ENCODE measurements at regions not wholly inside any gene's neighbourhood (a gene's known extent, or its start where the extent isn't known, plus 50 kb on each side); places are given as distances from the start of the nearest gene placed in this dataset.

- CTCF ChIA-PET = no interaction called here
- no peak overlapping the region for H3K4me3 ChIP-seq (replicated peaks in 1 of 3; ENCODE audit: insufficient read depth in 1 of 3, low read depth in 1 of 3, low read length in 3 of 3)
- H4K20me1 ChIP-seq (replicated peaks; ENCODE audit: control insufficient read depth, extremely low read depth, insufficient read depth, low read length) = no peaks in the 10 kb centered on the region
- FAIRE-seq (no peak), DNase-seq (ENCODE audit: low read depth, low spot score) (no peak)
- no TSS peak for BruUV-seq (replicated peaks)
- H3K4me1 ChIP-seq (ENCODE audit: control insufficient read depth, extremely low read depth, insufficient read depth, low read length) = peaks cover 14% of the 10 kb centered on the region
- POLR2A ChIA-PET = no interaction called here
- no peaks in the 10 kb centered on the region for H3K36me3 ChIP-seq (ENCODE audit: control insufficient read depth in 2 of 2, extremely low read depth in 1 of 2, insufficient read depth in 2 of 2, low read length in 2 of 2)
- TF ChIP-seq EZH2 (IDR thresholded peaks at IDR 0.05; ENCODE audit: borderline replicate concordance, low read depth, low read length, severe bottlenecking) = no peak
- H3K4me2 ChIP-seq (ENCODE audit: insufficient read depth, low read length) = no peak overlapping the region
- no peak overlapping the region for H3K27ac ChIP-seq (ENCODE audit: insufficient read depth, low read depth, low read length)
- dilution Hi-C loops (cut with MboI; ENCODE audit: extremely low pct_ligation_motif_present, low sequenced_read_pairs) (no loop called here), intact Hi-C loops (cut with micrococcal nuclease) (loop anchor here (1.0 kb wide), 1 partner anchor 75 kb away; no protein-coding TSS in a partner anchor)
- no peaks in the 10 kb centered on the region for H3K9me3 ChIP-seq (replicated peaks; ENCODE audit: control insufficient read depth, insufficient read depth, low read length)
- H3K79me2 ChIP-seq (ENCODE audit: control insufficient read depth, insufficient read depth, low read length) = no peaks in the 10 kb centered on the region
- H3K27me3 ChIP-seq (ENCODE audit: control insufficient read depth in 2 of 2, insufficient read depth in 2 of 2, low read length in 2 of 2) = no peaks in the 10 kb centered on the region
- H3K9ac ChIP-seq (replicated peaks; ENCODE audit: extremely low read depth, insufficient read depth, low read length) = no peak overlapping the region
- H3K9me1 ChIP-seq (replicated peaks; ENCODE audit: control insufficient read depth, extremely low read depth, insufficient read depth, low read length) = no peaks in the 10 kb centered on the region
- H2AFZ ChIP-seq (ENCODE audit: low read depth, low read length) = no peak overlapping the region
Measured at GRCh38 chr2:128396946-128397345, 78.3 kb upstream of the HS6ST1 start.

GRCh38 chr2:128399256-128399655, 80.6 kb upstream of the HS6ST1 start:
- Histone ChIP-seq H2AFZ (ENCODE audit: low read depth, low read length) (no peak overlapping the region), H3K27ac (ENCODE audit: insufficient read depth, low read depth, low read length) (no peak overlapping the region)

More at GRCh38 chr2:128399256-128399655, 80.6 kb upstream of the HS6ST1 start:
- no TSS peak for BruUV-seq (replicated peaks)
- dilution Hi-C loops (cut with MboI; ENCODE audit: extremely low pct_ligation_motif_present, low sequenced_read_pairs) = no loop called here
- DNase-seq (ENCODE audit: low read depth, low spot score) (no peak), FAIRE-seq (no peak)
- intact Hi-C loops (cut with micrococcal nuclease) = no loop called here
- ChIA-PET CTCF (no interaction called here), POLR2A (no interaction called here)
- Histone ChIP-seq H3K27me3 (ENCODE audit: control insufficient read depth in 2 of 2, insufficient read depth in 2 of 2, low read length in 2 of 2) (no peaks in the 10 kb centered on the region), H3K79me2 (ENCODE audit: control insufficient read depth, insufficient read depth, low read length) (no peaks in the 10 kb centered on the region), H4K20me1 (replicated peaks; ENCODE audit: control insufficient read depth, extremely low read depth, insufficient read depth, low read length) (no peaks in the 10 kb centered on the region), H3K9ac (replicated peaks; ENCODE audit: extremely low read depth, insufficient read depth, low read length) (no peak overlapping the region), H3K36me3 (ENCODE audit: control insufficient read depth in 2 of 2, extremely low read depth in 1 of 2, insufficient read depth in 2 of 2, low read length in 2 of 2) (no peaks in the 10 kb centered on the region), H3K9me1 (replicated peaks; ENCODE audit: control insufficient read depth, extremely low read depth, insufficient read depth, low read length) (no peaks in the 10 kb centered on the region), H3K9me3 (replicated peaks; ENCODE audit: control insufficient read depth, insufficient read depth, low read length) (no peaks in the 10 kb centered on the region), H3K4me1 (ENCODE audit: control insufficient read depth, extremely low read depth, insufficient read depth, low read length) (peaks cover 14% of the 10 kb centered on the region), H3K4me3 (replicated peaks in 1 of 3; ENCODE audit: insufficient read depth in 1 of 3, low read depth in 1 of 3, low read length in 3 of 3) (no peak overlapping the region), H3K4me2 (ENCODE audit: insufficient read depth, low read length) (no peak overlapping the region)
- no peak for TF ChIP-seq GATA2 (IDR thresholded peaks at IDR 0.05; ENCODE audit: insufficient read depth, insufficient read length, low read depth, low read length)
- TF ChIP-seq CTCF (IDR thresholded peaks at IDR 0.05; ENCODE audit: extremely low read depth in 1 of 2, insufficient read depth in 1 of 2, low read depth in 1 of 2, low read length in 2 of 2) = no peak
- no peak for TF ChIP-seq JUN (IDR thresholded peaks at IDR 0.05; ENCODE audit: borderline replicate concordance, insufficient read depth, insufficient read length, low read depth)
- TF ChIP-seq EZH2 (IDR thresholded peaks at IDR 0.05; ENCODE audit: borderline replicate concordance, low read depth, low read length, severe bottlenecking) = no peak
- no peak for TF ChIP-seq FOS (IDR thresholded peaks at IDR 0.05; ENCODE audit: borderline replicate concordance, insufficient read depth, low read length)
- TF ChIP-seq, protein P1, sequence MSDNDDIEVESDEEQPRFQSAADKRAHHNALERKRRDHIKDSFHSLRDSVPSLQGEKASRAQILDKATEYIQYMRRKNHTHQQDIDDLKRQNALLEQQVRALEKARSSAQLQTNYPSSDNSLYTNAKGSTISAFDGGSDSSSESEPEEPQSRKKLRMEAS (IDR thresholded peaks at IDR 0.05; ENCODE audit: insufficient read depth, insufficient read length) = no peak
- no peak for TF ChIP-seq POLR2AphosphoS5 (IDR thresholded peaks at IDR 0.05; ENCODE audit: insufficient read depth, low read depth, low read length)
- TF ChIP-seq MYC (IDR thresholded peaks at IDR 0.05; ENCODE audit: low read depth, low read length) = no peak
- no peak for TF ChIP-seq POLR2A (IDR thresholded peaks at IDR 0.05; ENCODE audit: low read depth, low read length)
